SK-N-SH (cell line): ENCODE measurements at regions not wholly inside any gene's neighbourhood (a gene's known extent, or its start where the extent isn't known, plus 50 kb on each side); places are given as distances from the start of the nearest gene placed in this dataset.

ENCODE experiments used
- CTCF ChIA-PET: fragments of 300-600, 350-600 bp; formaldehyde crosslinking; extraction: SDS; loops from one replicate; lab custom pipeline; 2021; lab: Yijun Ruan, JAX
- POLR2A ChIA-PET: fragments of 350-600 bp; sonication (Branson Sonifier 250); formaldehyde crosslinking; extraction: SDS; loops from one replicate; lab custom pipeline; 2020; ENCODE audit warnings: antibody characterized with exemption, inconsistent platforms; lab: Yijun Ruan, JAX
- DNase-seq: peaks from one replicate; pipeline ENCODE4 v3.0.0; 2012
- H2AFZ ChIP-seq: fragments of 200-600 bp; sonication (generic); 2 replicates; pipeline ENCODE4 v1.8.1; 2016; ENCODE audit warnings: antibody characterized with exemption, mild to moderate bottlenecking, low read depth
- H3F3A ChIP-seq: fragments of 200-600 bp; sonication (generic); replicated peaks from 2 replicates; pipeline ENCODE3; 2016; ENCODE audit warnings: antibody characterized with exemption, mild to moderate bottlenecking; ENCODE audit not compliant: insufficient read depth
- H3K27ac ChIP-seq, 2 experiments: fragments of 200-500 bp in 1 of 2; fragments of 200-600 bp in 1 of 2; sonication (Bioruptor generic) in 1 of 2; sonication (generic), shearing (Covaris generic) in 1 of 2; 2 replicates each; pipeline versions ENCODE4 v1.5.1 to v1.6.1; 2014 to 2016; ENCODE audit warnings: low read depth in 2 of 2, inconsistent platforms in 1 of 2, low read length in 1 of 2, mild to moderate bottlenecking in 1 of 2, mixed read lengths in 1 of 2
- H3K27me3 ChIP-seq: fragments of 200-600 bp; sonication (generic), shearing (Covaris generic); 2 replicates; pipeline ENCODE4 v1.6.1; 2016; ENCODE audit warnings: mixed run types; ENCODE audit not compliant: insufficient read depth
- H3K36me3 ChIP-seq, 2 experiments: fragments of 200-500 bp in 1 of 2; fragments of 200-600 bp in 1 of 2; sonication (Bioruptor generic) in 1 of 2; sonication (generic) in 1 of 2; replicated peaks in 1 of 2; 2 replicates each; pipeline versions ENCODE3 to v1.5.1; 2014 to 2016; ENCODE audit warnings: low read length in 1 of 2, mild to moderate bottlenecking in 1 of 2; ENCODE audit not compliant: insufficient read depth in 2 of 2, control insufficient read depth in 1 of 2
- H3K4me1 ChIP-seq, 2 experiments: fragments of 200-500 bp in 1 of 2; fragments of 200-600 bp in 1 of 2; sonication (Bioruptor generic) in 1 of 2; sonication (generic), shearing (Covaris generic) in 1 of 2; 2 replicates each; pipeline versions ENCODE4 v1.5.1 to v1.6.1; 2014 to 2016; ENCODE audit warnings: low read depth in 1 of 2, low read length in 1 of 2, mixed run types in 1 of 2; ENCODE audit not compliant: insufficient read depth in 2 of 2, control insufficient read depth in 1 of 2
- H3K4me2 ChIP-seq: fragments of 200-600 bp; sonication (generic), shearing (Covaris generic); 2 replicates; pipeline ENCODE4 v1.6.1; 2017; ENCODE audit warnings: mixed run types
- H3K4me3 ChIP-seq, 2 experiments: fragments of 200-500 bp in 1 of 2; fragments of 200-600 bp in 1 of 2; sonication (Bioruptor generic) in 1 of 2; sonication (generic), shearing (Covaris generic) in 1 of 2; 2 replicates each; pipeline versions ENCODE4 v1.5.1 to v1.8.1; 2014 to 2016; ENCODE audit warnings: low read depth in 2 of 2, inconsistent platforms in 1 of 2, low read length in 1 of 2, mild to moderate bottlenecking in 1 of 2, mixed read lengths in 1 of 2, moderate library complexity in 1 of 2
- H3K79me2 ChIP-seq: fragments of 200-600 bp; sonication (generic); 2 replicates; pipeline ENCODE4 v1.8.1; 2017; ENCODE audit warnings: mild to moderate bottlenecking; ENCODE audit not compliant: insufficient read depth
- H3K9ac ChIP-seq: fragments of 200-600 bp; sonication (generic); 2 replicates; pipeline ENCODE4 v1.6.1; 2017; ENCODE audit warnings: mixed run types
- H3K9me2 ChIP-seq: fragments of 200-600 bp; sonication (generic); 2 replicates; pipeline ENCODE4 v1.6.1; 2017; ENCODE audit warnings: mixed run types
- H3K9me3 ChIP-seq: fragments of 200-600 bp; sonication (generic); 2 replicates; pipeline ENCODE4 v1.6.1; 2017; ENCODE audit warnings: mixed run types, mild to moderate bottlenecking, moderate library complexity
- H4K20me1 ChIP-seq: fragments of 200-600 bp; sonication (generic); 2 replicates; pipeline ENCODE4 v1.6.1; 2017; ENCODE audit warnings: mild to moderate bottlenecking, mixed run types; ENCODE audit not compliant: insufficient read depth
- CHD2 ChIP-seq: fragments of 150-350 bp; IDR thresholded peaks from 2 replicates; pipeline ENCODE4 v1.6.1; 2018; ENCODE audit warnings: low read length; ENCODE audit not compliant: partially characterized antibody
- CTCF ChIP-seq: fragments of 200-600 bp; sonication (generic); IDR thresholded peaks from 2 replicates; pipeline ENCODE4 v1.6.1; 2017; ENCODE audit warnings: antibody characterized with exemption, mild to moderate bottlenecking, moderate library complexity
- MXI1 ChIP-seq: IDR thresholded peaks from 2 replicates; pipeline ENCODE4 v1.6.1; 2012; ENCODE audit warnings: mild to moderate bottlenecking, low read depth, low read length, improper control_type of control experiment
- REST ChIP-seq: IDR thresholded peaks from 2 replicates; pipeline ENCODE4 v1.6.1; 2012; ENCODE audit warnings: mild to moderate bottlenecking, low read depth, low read length, moderate library complexity
- RFX5 ChIP-seq: IDR thresholded peaks from 2 replicates; pipeline ENCODE4 v1.6.1; 2012; ENCODE audit warnings: mild to moderate bottlenecking, improper control_type of control experiment, low read length
- SIN3A ChIP-seq: IDR thresholded peaks from 2 replicates; pipeline ENCODE4 v1.6.1; 2012; ENCODE audit warnings: low read depth, mild to moderate bottlenecking, low read length, moderate library complexity, borderline replicate concordance
- TEAD4 ChIP-seq: IDR thresholded peaks from 2 replicates; pipeline ENCODE4 v1.4.0; 2012; ENCODE audit warnings: mild to moderate bottlenecking, borderline replicate concordance; ENCODE audit not compliant: insufficient read depth
- USF1 ChIP-seq: IDR thresholded peaks from 2 replicates; pipeline ENCODE4 v1.4.0; 2012; ENCODE audit warnings: low read depth, borderline replicate concordance
- WGBS: methylation state at CpG from one replicate; pipeline ENCODE4 v1.1.6; 2017; ENCODE audit warnings: low lambda C conversion rate; 5-methylcytosine and 5-hydroxymethylcytosine counted together

DNA sequence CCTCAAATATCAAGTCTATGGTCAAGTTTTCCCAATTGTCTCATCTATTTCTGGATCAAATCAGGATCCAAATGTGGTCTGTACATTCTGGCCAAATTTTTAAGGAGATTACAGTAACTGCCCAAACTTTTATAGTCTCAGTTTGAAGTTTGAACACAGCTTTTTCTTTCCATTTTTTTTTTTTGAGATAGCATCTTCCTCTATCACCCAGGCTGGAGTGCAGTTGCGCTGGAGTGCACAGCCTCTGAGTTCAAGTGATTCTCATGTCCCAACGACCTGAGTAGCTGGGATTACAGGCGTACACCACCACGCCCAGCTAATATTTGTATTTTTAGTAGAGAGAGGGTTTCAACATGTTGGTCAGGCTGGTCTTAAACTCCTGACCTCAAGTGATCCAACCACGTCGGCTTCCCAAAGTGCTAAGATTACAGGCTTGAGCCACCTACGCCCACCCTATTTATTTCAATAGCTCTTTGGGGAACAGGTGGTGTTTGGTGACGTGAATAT is 84.9 kb upstream of the CARMIL1 start (continued):
- TF ChIP-seq REST (no peak), CHD2 (no peak), SIN3A (no peak), RFX5 (no peak), USF1 (no peak), TEAD4 (no peak), MXI1 (no peak)

DNA sequence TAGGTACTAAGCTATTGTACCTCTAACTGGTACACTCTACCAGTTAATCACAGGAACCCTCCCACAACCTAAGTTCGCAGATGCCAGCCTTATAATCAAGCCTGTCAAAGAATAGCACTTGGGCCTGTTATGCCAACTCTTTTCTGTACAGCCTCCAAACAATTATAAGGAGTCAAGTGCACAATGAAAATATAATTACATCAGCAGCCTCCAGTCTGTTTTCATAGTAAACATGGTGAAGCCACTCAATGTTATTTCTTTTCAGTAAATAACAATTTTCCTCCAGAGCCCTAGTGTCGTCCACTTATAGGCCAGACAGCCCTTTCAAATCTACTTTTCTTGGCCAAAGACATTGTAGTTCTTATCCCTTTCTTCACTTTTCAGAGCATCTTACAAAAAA is 82.7 kb upstream of the CARMIL1 start:
- no peaks in the 10 kb centered on the region for H3K9me2 ChIP-seq
- no peak for TF ChIP-seq CTCF
- no peak overlapping the region for H3K4me3 ChIP-seq
- H3K27me3 ChIP-seq = no peaks in the 10 kb centered on the region
- no peaks in the 10 kb centered on the region for H3K79me2 ChIP-seq
- H3K27ac ChIP-seq = no peak overlapping the region
- CTCF ChIA-PET = interaction anchor here (2.4 kb wide), 1 partner anchor 27 kb away, joined by 7 read pairs; no protein-coding TSS in a partner anchor
- 94% methylated on average over 2 of the region's 2 CpGs for WGBS
- no peak overlapping the region for H3K9ac ChIP-seq
- H4K20me1 ChIP-seq = no peaks in the 10 kb centered on the region
- peaks cover 36% of the 10 kb centered on the region for H3F3A ChIP-seq
- no peak overlapping the region for H3K4me2 ChIP-seq
- no peak overlapping the region for H2AFZ ChIP-seq
- DNase-seq = no peak
- H3K9me3 ChIP-seq = no peaks in the 10 kb centered on the region
- H3K4me1 ChIP-seq = peaks cover 7 to 27% of the 10 kb centered on the region in 2 experiments
- no peaks in the 10 kb centered on the region for H3K36me3 ChIP-seq
- POLR2A ChIA-PET = no interaction called here
